Stimulated activated effector memory CD8-positive, alpha-beta T cell treated with anti-CD3 and anti-CD28 coated beads, Interleukin-12 subunit alpha, Interleukin-12 subunit beta, amount 100 ng/mL, for 72 hours (primary cell): ENCODE measurements at regions not wholly inside any gene's neighbourhood (a gene's known extent, or its start where the extent isn't known, plus 50 kb on each side); places are given as distances from the start of the nearest gene placed in this dataset.
"Not testable (repeated sequence)": the region's sequence is repeated elsewhere in the genome, so short reads cannot be mapped to it uniquely, and the experiment has no call there.

Source experiments
- ATAC-seq: fragments of 150-1000 bp; cut with Tn5 transposase; 2 replicates; pipeline ENCODE4 v1.10.0; 2021
- DNase-seq, 2 donors: peaks; one replicate each; pipeline ENCODE4 v3.0.0; 2021 to 2022; ENCODE audit warnings: low spot score in 2 of 2
- H3K27ac Mint-ChIP-seq: one replicate; pipeline ENCODE4 v1.8.0; 2022; ENCODE audit warnings: mild to moderate bottlenecking, mixed read lengths
- H3K36me3 Mint-ChIP-seq: one replicate; pipeline ENCODE4 v1.8.0; 2022; ENCODE audit warnings: mild to moderate bottlenecking, mixed read lengths
- H3K4me1 Mint-ChIP-seq: one replicate; pipeline ENCODE4 v1.8.0; 2022; ENCODE audit warnings: mixed read lengths
- H3K4me3 Mint-ChIP-seq: one replicate; pipeline ENCODE4 v1.8.0; 2022; ENCODE audit warnings: mild to moderate bottlenecking, mixed read lengths
- H3K9me3 Mint-ChIP-seq: one replicate; pipeline ENCODE4 v1.8.0; 2022; ENCODE audit warnings: mixed read lengths

DNA sequence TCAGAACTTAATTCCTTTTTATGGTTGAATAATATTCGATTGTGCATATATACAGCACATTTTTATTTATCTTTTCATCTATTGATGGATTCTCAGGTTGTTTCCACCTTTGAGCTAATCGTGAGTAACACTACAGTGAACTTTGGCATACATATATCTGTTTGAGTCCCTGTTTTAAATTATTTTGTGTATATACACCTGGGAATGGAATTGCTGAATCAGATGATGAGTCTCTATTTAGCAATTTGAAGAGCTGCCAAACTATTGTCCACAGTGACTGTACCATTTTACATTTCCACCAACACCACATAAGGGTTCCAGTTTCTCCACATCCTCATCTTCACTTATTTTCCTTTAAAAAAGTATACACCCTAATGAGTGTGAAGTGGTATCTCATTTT is 166.2 kb upstream of the FGF13 start:
- ATAC-seq (no peak), DNase-seq (no peak)
- no peaks in the 10 kb centered on the region for H3K4me1 Mint-ChIP-seq
- H3K27ac Mint-ChIP-seq: no peak overlapping the region
- H3K9me3 Mint-ChIP-seq: peaks cover 8% of the 10 kb centered on the region
- H3K36me3 Mint-ChIP-seq: no peaks in the 10 kb centered on the region
- H3K4me3 Mint-ChIP-seq: no peak overlapping the region

GRCh38 chrX:138875472-138875871 is 164.0 kb upstream of the FGF13 start:
- Mint-ChIP-seq H3K36me3 (no peaks in the 10 kb centered on the region), H3K27ac (no peak overlapping the region), H3K4me1 (no peaks in the 10 kb centered on the region), H3K9me3 (peaks cover 8% of the 10 kb centered on the region), H3K4me3 (no peak overlapping the region)
- no peak for ATAC-seq
- DNase-seq: no peak

GRCh38 chrX:138874271-138874935 is 162.9 kb upstream of the FGF13 start:
- no peaks in the 10 kb centered on the region for H3K36me3 Mint-ChIP-seq
- H3K4me3 Mint-ChIP-seq: no peak overlapping the region
- ATAC-seq: no peak
- no peak overlapping the region for H3K27ac Mint-ChIP-seq
- no peak for DNase-seq
- peaks cover 8% of the 10 kb centered on the region for H3K9me3 Mint-ChIP-seq
- H3K4me1 Mint-ChIP-seq: no peaks in the 10 kb centered on the region

GRCh38 chrX:138873640-138874039 is 162.1 kb upstream of the FGF13 start:
- not testable (repeated sequence) for H3K9me3 Mint-ChIP-seq, H3K36me3 Mint-ChIP-seq, H3K4me1 Mint-ChIP-seq, DNase-seq, H3K27ac Mint-ChIP-seq, H3K4me3 Mint-ChIP-seq, ATAC-seq

GRCh38 chrX:138872537-138872936 is 161.0 kb upstream of the FGF13 start:
- no peak for ATAC-seq
- Mint-ChIP-seq H3K4me1 (no peaks in the 10 kb centered on the region), H3K27ac (no peak overlapping the region), H3K4me3 (no peak overlapping the region), H3K36me3 (no peaks in the 10 kb centered on the region), H3K9me3 (peaks cover 7% of the 10 kb centered on the region)
- DNase-seq: no peak

DNA sequence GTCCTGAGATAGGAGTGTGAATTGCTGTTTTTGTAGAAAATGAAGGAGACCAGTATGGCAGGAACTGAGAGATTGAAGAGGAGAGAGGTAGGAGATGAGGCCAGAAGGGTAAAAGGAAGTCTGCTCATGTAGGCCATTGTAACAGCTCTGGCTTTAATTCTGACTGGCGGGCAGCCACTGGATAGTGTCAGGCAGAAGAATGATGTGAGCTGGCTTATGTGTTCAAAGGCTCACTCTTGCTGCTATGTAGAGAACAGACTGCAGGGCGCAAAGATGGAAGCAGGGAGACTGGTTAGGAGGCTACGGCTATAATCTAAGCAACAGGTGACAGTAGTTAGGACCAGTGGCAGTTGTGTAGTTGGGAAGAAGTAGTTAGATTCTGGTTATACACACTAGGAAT is 160.2 kb upstream of the FGF13 start:
- no peak for ATAC-seq
- H3K4me1 Mint-ChIP-seq: no peaks in the 10 kb centered on the region
- peaks cover 6% of the 10 kb centered on the region for H3K9me3 Mint-ChIP-seq
- H3K27ac Mint-ChIP-seq: no peak overlapping the region
- no peak overlapping the region for H3K4me3 Mint-ChIP-seq
- H3K36me3 Mint-ChIP-seq: no peaks in the 10 kb centered on the region
- no peak for DNase-seq

GRCh38 chrX:138866643-138867042 is 155.1 kb upstream of the FGF13 start:
- DNase-seq: no peak
- ATAC-seq: no peak
- Mint-ChIP-seq H3K4me3 (no peak overlapping the region), H3K36me3 (no peaks in the 10 kb centered on the region), H3K9me3 (peaks cover 5% of the 10 kb centered on the region), H3K27ac (no peak overlapping the region), H3K4me1 (no peaks in the 10 kb centered on the region)

- Mint-ChIP-seq H3K36me3 (no peaks in the 10 kb centered on the region), H3K4me1 (no peaks in the 10 kb centered on the region), H3K9me3 (peaks cover 2% of the 10 kb centered on the region), H3K27ac (no peak overlapping the region), H3K4me3 (no peak overlapping the region)
- DNase-seq: no peak
- ATAC-seq: no peak
These were observed 153.7 kb upstream of the FGF13 start for GRCh38 chrX:138865093-138865649.

GRCh38 chrX:138859421-138859820 is 147.9 kb upstream of the FGF13 start:
- H3K27ac Mint-ChIP-seq: no peak overlapping the region
- H3K36me3 Mint-ChIP-seq: no peaks in the 10 kb centered on the region
- ATAC-seq (no peak), DNase-seq (no peak)
- no peak overlapping the region for H3K4me3 Mint-ChIP-seq
- no peaks in the 10 kb centered on the region for H3K9me3 Mint-ChIP-seq
- H3K4me1 Mint-ChIP-seq: no peaks in the 10 kb centered on the region

- Mint-ChIP-seq H3K36me3 (no peaks in the 10 kb centered on the region), H3K9me3 (no peaks in the 10 kb centered on the region), H3K4me3 (no peak overlapping the region), H3K27ac (no peak overlapping the region), H3K4me1 (no peaks in the 10 kb centered on the region)
- no peak for DNase-seq
- no peak for ATAC-seq
These were observed 147.4 kb upstream of the FGF13 start for GRCh38 chrX:138858951-138859350.

GRCh38 chrX:138858438-138858837 is 146.9 kb upstream of the FGF13 start:
- H3K4me1 Mint-ChIP-seq: no peaks in the 10 kb centered on the region
- no peak overlapping the region for H3K27ac Mint-ChIP-seq
- DNase-seq (no peak), ATAC-seq (no peak)
- H3K9me3 Mint-ChIP-seq: no peaks in the 10 kb centered on the region
- no peaks in the 10 kb centered on the region for H3K36me3 Mint-ChIP-seq
- H3K4me3 Mint-ChIP-seq: no peak overlapping the region

GRCh38 chrX:138856881-138857604 is 145.5 kb upstream of the FGF13 start:
- Mint-ChIP-seq H3K4me3 (no peak overlapping the region), H3K27ac (no peak overlapping the region), H3K9me3 (no peaks in the 10 kb centered on the region), H3K36me3 (no peaks in the 10 kb centered on the region), H3K4me1 (no peaks in the 10 kb centered on the region)
- ATAC-seq: no peak
- DNase-seq: no peak

DNA sequence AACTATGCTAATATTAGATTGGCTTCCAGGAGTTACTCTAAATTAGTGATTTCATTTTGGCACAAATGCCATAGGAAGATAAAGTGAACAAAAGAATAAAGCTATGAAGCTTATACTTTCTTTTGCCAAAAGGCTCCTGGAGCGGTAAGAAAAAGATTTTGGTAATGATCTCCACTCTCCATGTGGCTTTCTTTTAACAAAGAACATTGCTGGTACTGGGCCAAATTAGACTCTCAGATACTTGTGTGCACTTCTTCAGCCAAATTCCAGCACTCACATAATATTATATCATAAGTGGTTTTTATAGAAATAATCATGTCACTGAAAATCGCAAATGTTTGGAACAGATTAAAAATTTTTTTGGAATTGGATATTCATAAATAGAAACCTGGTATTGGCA is 142.4 kb upstream of the FGF13 start:
- no peak for DNase-seq
- ATAC-seq: no peak
- Mint-ChIP-seq H3K36me3 (no peaks in the 10 kb centered on the region), H3K4me3 (no peak overlapping the region), H3K9me3 (peaks cover 2% of the 10 kb centered on the region), H3K4me1 (no peaks in the 10 kb centered on the region), H3K27ac (no peak overlapping the region)

DNA sequence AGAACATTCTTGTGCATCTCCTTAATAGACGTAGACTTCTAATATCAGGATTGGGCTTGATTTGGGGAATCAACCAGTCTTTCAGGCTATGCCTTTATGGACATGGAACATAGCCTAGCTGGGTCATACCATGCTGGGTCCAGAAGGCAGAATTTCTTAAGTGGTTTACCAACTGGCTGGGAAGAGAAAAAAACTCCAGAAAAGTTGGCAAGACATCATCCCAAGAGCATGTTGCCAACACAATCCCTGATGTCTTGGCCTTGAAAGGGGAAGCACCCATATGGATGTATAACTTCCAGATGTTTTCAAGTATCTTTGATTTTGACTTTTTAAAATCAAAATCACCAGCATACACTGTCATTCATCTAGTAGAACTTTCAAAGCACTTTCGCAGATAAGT is 138.0 kb upstream of the FGF13 start:
- H3K4me3 Mint-ChIP-seq: no peak overlapping the region
- H3K4me1 Mint-ChIP-seq: no peaks in the 10 kb centered on the region
- ATAC-seq (no peak), DNase-seq (no peak)
- no peak overlapping the region for H3K27ac Mint-ChIP-seq
- H3K9me3 Mint-ChIP-seq: peaks cover 2% of the 10 kb centered on the region
- H3K36me3 Mint-ChIP-seq: no peaks in the 10 kb centered on the region

DNA sequence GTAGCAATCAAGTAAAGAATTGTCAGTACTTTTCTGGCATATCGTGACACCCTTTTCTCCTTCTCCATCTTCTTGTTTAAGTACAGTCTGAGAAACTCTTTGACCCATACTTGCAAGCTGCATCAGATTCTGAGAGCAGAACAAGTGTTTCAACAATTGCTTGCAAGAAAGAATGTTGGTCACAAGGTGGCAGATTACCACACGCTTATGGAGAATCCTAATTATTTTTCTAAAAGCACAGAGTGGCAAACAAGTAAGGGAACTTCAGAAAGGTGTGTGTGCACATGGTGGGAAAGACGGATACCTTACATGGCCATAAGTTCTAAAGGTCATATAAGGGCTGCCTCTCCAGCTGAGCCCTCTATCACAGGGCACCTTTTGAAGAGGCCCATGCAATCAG is 136.4 kb upstream of the FGF13 start:
- DNase-seq (no peak), ATAC-seq (no peak)
- no peak overlapping the region for H3K4me3 Mint-ChIP-seq
- H3K36me3 Mint-ChIP-seq: no peaks in the 10 kb centered on the region
- peaks cover 2% of the 10 kb centered on the region for H3K9me3 Mint-ChIP-seq
- no peak overlapping the region for H3K27ac Mint-ChIP-seq
- H3K4me1 Mint-ChIP-seq: no peaks in the 10 kb centered on the region

DNA sequence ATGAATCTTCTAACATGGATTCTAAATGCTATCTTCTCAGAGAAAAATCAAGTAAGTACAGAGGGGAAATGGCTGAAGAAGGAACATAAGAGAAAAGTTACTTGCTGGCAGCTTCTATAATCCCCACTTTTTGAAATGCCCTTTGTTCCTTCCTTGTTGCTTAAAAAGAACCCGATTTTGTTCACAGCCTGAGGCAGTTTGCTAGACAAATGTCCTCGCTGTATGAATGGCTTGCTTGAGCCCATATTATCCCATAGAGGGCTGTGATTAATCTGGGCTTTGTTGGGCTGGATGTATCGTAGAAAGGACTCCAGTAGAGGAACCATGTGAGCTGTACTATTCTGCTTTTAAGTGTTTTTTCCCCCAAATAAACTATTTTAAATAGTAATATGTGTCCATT is 134.3 kb upstream of the FGF13 start:
- ATAC-seq (no peak), DNase-seq (no peak)
- Mint-ChIP-seq H3K4me3 (no peak overlapping the region), H3K4me1 (no peaks in the 10 kb centered on the region), H3K36me3 (no peaks in the 10 kb centered on the region), H3K27ac (no peak overlapping the region), H3K9me3 (peaks cover 2% of the 10 kb centered on the region)
